ENCODE measurements at regions not wholly inside any gene's neighbourhood (a gene's known extent, or its start where the extent isn't known, plus 50 kb on each side); places are given as distances from the start of the nearest gene placed in this dataset.
A peak's percentile ranks its signal among the peaks of the same experiment; 100 is the strongest.

DNA sequence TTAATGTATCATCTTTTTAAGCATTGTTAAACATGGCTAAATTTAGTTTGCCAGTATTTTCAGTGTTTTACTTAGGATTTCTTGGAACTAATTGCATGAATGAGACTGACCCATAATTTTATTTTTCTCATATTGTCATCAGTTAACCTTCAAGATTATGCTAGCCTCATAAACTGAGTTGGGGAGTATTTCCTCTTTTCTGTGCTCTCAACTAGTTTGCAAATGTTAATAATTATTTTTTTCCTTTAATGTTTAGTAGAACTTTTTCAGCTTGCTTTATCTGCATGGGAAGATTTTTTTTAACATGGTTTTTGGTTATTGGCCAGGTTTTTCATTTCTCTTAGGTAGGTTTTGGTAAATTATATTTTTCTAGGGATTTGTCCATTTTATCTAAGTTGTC is 235.4 kb upstream of the SESN3 start:
- DNase-seq, result no peak

DNA sequence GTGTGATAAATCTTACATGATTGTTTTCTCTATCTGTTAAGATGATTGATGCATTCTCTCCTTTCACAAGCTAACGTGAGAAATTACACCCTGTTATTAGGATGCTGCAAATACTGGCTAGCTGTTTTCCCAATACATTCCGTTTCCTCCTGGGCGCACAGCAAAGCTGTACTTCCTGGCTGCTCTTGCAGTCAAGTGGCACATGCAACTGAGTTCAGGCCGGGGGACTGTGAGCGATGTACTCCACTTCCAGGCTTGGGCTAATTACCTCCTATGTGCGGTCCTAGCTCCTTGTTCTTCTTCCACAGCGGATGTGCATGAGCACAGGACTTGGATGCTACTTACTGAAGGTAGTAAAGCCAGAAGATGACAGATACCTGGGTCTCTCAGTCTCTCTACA is 234.9 kb upstream of the SESN3 start:
- DNase-seq, result peak; percentile 83

DNA sequence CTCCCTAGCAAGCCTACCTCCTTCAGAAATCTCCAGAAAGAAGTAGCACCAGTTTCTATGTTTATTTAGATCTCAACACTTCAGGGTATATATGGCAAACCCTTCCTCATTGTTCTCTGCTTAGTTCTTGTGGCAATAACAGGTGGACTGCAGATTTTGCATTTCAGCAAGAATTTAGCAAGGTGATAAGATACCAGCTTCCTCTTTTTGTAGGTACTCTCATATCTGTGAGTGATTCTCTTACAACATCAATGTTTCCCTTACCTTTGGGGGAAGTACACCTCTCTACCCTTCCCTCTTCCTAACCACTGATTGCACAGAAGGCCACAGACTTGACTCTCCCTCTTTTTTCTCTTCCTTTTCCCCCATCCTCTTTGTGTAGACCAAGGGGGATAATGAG is 230.9 kb upstream of the SESN3 start:
- DNase-seq, result no peak

DNA sequence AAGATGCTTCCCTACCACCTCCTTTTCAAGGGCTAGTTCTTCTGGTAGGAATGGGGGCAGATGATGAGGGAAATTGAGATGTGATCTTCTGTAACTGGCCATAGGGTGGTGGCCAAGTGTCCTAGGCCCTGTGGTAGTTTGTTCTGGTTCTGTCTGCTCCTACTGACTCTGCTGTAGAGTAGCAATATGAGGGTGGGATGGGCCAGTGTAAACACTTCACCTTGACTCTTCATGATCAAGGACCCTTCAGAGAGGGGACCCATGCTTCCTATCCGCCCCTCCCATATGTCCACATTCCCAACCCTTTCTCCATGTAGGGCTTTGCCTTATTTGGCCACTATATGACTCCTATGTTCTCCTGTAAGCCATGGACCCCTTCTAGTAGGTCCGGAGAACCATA is 230.3 kb upstream of the SESN3 start:
- no peak for DNase-seq

DNA sequence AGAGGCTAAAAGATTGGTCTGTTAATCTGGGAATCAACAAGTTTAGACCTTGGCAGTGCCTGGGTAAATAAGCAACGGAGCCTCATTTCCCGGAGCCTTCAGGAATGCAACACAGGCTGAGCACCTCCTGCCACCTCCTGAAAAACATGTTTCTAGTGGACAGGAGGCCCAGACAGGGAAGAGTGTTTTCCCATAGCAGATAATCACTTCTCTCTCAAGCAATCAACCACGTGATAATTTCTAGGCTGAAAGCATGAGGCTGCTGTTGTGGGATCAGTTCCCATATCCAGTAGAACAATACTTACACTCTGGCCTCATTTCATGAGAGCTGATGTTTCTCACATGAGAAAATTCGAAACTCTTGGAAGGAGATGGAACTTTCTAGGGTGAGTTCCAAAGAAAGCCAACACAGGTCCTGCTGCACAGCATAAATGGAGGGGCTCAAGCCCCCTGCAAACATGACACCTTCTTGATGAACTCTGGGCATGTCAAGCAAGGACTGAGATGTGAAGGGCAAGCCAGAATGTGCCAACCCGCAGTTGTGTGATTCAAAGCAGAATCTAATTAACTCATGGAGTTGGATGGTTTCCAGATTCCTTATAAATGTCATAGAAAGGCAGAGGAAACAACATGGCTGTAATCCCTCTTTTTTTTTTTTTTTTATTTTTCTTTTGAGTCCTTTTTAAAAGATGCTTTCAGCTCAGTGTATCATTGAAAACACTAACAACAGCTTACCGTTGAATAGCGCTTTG is 228.5 kb upstream of the SESN3 start:
- peak; percentile 98 for DNase-seq

DNA sequence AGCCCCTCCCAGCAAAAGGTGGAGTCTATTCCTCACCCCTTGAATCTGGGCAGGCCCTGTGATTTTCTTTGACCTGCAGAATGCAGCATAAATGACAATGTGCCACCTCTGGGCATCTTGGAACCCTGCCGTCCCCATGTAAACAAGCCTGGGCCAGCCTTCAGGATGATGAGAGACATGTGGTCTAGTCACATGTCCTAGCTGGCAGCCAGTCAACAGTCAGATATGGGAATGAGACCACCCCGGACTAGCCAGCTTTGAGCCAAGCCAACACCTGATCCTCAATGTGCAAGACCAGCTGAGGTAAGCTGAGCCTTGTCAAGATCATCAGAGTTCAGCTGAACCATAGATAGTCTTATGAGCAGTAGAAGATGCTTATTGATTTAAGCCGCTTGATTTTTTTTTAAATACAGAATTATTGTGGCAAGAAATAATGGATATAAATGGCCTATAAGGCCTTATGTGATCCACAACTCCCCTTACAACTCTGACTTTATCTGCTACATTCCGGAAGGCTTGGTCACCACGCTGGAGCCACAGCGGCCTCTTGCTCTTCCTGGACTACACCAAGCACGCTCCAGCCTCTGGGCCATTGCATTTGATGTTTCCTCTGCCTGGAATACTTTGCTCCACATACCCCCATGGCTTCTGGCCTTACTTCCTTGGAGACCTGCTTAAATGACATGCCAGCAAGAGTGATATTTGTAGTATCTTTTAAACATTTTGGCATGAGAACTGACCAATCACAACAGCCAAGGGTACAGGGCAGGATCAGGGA is 225.9 kb upstream of the SESN3 start:
- peak; percentile 78 for DNase-seq

DNA sequence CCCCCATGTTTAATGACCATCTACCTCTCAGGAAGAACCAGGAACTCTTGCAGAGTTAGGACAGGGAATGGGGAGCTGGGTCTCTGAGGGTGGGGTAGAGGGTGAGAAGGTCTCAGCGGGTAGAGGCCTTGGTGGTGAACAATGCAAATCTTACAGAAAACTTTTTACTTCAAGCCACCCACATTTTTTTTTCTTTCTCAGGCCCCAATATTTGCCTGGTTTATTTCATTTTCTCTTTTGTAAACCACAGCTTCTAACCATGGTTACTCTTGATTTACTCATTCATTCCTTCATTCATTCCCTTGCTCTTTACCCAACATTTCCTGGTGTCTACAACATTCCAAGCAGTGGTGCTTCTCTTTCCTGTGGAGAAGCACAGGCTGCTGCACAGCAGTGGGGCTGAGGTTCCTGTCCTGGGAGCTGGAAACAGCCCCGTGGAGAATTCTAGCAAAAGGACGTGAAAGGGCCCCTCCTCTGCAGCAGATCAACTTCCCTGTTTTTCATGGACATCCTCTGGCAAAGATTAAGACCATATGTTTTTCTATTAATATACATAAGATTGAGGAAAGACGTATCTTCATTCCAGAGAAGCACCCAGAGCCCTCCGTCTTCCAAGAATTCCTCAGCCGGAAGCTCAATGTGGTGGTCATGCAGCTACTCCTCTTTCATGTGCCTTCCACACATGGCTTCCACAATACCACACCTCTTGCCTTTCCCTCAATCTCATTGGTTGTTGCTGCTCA is 224.4 kb upstream of the SESN3 start:
- no peak for DNase-seq

DNA sequence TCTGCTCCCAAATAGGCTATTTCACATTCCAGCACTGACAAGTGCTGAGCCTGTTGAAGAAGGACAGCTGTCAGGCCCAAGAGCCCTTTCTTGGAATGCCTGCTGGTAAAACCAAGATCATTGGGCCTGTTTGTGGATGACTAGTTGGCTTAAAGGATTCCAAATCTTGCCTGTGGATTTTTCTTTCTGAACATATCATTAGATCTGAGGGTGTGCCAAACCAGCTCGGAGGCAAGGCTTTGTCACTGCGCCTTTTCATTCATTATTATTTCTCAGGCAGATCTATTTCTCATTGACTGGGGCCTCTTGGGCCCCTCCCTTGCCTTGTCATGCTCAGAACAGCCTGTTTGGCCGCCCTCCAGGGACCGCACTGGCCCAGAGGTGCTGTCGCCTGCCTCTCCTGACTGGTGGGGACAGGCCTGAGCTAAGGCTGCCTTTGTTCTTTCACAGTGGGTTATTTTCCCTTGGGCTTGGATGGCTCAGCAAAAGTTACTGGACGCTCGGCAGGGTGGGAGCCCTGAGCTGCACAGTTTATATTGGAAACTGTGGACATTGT is 222.7 kb upstream of the SESN3 start:
- peak; percentile 96 for DNase-seq

DNA sequence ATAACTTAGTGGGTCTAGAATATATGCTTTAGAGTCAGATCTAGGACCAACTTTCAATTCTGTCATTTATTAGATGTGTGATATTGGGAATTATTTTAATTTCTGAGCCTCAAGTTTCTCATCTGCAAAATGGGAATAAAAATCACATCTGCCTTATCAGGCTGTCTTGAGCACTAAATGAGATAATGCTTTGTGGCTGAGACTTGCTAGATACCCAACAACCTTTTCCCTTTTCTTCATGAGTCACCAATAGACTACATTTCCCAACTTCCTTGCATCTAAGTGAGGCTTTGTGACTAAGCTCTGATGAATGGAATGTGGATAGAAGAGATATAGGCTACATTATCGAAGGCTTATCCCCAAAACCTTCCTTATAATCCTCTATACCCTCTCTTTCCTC is 220.7 kb upstream of the SESN3 start:
- DNase-seq, result no peak

DNA sequence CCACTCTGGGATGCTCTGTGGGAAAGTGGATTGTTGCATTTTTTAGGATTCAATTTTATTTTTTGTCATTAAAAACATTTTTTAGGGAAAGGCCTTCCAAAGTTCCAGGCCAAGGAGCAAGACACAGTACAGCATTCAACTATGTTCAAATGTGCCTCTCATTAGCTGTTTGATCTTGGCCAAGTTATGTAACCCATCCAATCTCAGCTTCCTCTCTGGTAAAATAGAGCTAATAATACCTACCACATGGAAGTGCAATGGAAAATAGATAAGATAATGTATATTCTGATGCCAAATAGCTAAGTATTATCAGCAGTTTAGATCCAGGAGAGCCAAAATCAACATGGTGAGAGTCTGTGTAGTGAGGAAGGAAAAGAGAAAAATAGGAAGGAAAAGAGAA is 220.3 kb upstream of the SESN3 start:
- no peak for DNase-seq

DNA sequence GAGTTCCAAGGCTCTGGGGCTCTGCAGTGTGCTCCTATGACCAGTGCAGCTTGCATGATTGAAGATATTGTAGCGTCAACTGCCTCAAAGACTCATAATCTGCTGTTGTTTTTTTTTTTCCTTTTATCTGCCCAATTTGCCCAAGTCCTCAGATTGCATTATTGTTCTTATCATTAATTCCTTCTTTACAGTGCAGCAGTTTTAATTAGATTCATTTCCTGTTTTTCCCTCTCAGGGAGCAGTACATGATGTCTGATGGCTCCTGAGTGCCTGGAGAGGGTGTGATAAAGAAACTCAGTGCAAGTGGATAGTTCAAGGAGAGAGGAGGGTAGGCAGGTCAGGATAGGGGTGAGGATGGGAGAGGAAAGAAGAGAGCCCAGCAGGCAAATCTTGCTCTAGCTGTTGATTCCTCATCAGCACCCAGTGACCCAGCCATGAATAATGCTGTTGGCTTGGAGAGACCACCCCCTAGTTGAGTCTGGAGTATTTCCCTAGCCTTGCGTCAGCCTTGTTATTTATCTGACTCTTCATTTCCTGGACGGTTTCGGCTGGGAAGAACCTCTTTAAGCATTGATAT is 219.6 kb upstream of the SESN3 start:
- DNase-seq, result no peak

DNA sequence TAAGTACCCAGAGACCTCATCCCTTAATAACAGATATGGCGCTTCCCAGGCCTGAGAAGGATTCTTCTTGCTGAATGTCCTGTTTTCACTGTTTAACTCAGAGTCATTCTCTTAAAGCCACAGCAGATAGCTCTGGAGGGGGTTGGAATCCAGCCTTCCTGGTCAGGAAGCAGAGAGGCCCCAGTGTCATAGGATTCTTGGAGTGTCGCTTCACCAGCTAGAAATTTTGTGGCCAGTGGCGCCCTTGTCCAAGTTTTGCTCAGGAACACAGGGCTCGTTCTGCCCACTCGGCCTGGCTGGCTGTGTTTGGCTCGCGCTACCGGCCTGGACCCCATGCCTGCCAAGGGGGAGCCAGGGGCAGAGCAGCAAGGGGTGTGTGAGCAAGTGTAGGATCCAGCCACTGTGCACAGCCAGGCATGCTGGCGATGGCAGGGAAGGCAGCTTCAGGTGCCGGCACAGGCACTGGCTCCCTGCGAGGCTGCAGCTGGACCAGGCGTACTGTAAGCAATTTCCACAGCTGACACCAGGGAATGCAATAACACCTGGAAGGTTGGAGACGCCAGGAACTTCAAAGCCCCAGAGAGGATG is 214.8 kb upstream of the SESN3 start:
- DNase-seq, result peak; percentile 19

DNA sequence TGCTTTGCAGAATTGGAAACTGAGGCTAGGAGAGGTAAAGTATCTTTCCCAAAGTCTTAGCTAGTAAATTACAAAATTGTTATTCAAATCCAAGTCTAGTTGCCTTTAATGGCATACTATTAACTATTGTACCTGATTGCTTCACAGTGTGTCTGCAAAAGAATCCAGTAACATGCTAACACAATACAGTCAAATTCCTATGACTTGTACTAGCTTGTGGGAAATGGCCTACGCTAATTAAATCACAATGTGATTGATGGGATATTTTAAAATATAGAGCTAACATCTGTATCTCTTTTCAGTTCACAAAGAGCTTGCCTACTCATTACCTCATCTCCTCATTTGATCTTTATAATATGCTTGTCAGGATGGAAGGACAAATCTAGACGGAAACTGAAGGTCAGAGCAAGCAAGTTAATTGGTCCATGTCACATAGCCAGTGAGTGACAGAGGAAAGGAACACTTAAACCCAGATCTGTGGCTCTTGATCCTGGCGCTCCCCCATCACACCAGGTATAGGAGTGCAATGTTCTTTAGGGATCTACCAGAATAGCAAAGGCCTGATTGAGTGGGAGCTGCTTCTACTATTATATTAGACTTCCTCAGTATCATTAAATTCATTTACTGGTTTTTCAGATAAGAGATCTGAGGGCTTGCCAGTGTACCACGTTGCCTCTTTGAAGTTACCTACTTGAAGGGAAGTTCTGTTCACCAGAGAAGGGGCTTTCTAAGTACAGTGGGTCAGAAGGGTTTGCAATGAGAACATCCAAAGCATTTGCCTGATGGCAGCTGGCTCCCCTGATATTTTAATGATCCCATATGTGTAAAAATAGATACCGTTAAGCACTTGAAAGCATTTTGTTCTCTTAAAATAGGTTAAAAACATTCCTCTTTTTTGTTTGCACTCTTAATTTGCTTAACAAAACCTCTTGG is 213.6 kb upstream of the SESN3 start:
- DNase-seq, result peak; percentile 11

DNA sequence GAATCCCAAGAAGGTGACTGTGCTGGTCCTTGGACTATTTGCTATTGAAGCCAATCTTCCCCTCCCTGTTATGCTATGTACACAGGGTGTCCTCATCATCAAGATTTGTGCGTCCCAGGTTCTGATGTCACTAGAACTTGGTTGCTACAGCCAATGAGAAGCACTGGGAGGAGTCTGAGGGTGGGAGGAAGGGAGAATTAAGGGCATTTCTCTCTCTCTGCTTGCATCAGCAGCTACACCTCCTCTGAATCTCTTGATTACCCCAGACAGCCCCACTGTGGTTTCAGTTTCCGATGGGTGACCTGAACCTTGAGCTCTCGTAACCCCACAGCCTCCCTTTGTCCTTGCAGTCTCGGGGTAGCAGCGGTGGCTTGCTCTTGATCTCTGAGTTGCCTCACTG is 212.4 kb upstream of the SESN3 start:
- DNase-seq, result no peak

DNA sequence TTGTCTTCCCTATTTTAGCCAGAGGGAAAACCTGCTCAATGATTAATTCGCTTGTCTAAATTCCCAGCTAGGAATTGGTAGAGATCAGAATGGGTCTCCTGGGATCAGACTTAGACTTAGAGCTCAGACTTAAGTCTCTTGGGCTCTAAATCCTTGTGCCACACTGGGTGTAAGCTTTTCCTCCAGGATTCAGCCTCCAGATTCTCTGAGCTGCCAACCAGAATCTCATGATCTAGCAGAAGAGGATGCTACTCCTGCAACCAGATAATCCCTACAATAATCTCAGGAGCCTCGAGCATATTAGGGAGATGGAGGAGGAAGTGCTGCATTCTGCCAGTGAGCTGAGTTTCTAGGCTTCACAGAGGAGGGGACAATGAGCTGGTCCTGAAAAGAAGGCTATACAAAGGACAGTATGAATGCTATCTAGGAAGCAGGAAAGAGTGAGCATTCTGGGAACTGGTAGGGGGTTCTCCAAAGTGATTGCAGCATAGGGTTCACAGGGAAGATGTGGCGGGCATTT is 211.6 kb upstream of the SESN3 start:
- no peak for DNase-seq

DNA sequence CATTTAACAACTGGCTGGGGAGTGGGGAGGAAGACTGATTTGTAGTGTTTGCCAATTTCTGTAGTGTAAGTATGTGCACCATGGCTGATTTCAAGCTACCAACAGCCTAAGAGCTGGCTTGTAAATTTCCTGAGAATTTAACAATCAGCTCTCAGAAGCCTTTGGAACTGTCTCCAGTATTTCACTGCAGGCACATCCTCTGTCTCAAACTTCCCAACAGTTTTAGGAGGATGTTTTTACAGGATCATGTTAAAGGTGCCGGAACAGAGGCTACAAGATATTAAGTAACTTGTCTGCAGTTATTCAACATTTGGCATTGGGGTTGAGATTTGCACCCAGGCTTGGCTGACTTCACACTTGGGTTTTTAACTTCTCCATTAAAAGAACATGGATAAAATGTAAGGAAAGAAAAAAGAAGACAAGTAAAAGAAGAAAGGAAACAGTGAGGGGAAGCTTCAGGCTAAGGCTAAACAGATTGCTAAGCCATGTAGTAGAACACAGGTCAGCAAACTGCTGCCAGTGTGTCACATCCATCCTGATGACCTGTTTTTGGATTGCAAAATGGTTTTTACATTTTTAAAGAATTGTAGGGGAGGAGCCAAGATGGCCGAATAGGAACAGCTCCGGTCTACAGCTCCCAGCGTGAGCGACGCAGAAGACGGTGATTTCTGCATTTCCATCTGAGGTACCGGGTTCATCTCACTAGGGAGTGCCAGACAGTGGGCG is 204.8 kb upstream of the SESN3 start:
- DNase-seq, result no peak

DNA sequence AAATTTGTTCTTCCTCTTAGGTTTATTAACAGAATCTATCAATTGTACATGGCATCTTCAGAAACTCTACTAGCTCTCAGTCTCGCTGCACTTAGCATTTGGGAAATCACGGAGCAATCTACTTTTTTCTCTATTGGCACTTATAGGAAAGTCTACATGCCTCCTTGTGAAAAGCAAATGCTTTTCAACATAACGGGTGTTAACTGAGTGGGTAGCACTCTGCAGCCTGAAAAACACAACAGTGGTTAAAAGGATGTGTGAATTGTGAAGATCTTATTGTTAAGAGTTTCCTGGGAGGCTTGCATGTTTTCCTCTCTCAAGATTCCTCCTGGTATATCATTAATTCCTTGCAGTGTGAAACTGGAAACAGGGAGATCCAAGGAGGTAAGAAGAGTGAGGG is 204.2 kb upstream of the SESN3 start:
- no peak for DNase-seq

DNA sequence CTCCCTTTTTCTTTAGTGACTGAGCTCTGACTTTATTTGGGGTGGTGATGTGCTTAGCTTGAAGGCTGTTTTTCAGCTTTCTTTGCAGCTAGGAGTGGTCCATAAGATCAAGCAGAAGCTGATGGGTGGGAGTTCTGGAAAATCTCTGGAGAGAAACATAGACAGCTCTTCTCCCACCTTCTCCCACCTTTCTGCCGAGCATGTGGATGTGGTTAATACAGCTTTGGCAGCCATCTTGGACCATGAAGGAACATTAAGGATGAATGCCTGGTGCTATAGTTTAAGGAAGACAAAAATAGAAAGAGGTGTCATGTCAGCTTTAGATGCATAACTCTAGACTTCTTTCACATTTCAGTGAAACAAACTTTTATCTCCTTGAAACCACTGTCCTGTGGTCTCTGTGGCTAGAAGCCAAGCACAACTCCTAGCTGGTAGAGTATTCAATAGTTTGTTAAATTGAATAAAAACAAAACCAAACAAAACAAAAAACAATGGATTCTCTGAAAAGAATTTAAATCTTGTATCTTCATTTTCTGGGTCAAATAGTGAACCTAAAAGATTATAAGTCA is 203.6 kb upstream of the SESN3 start:
- no peak for DNase-seq

DNA sequence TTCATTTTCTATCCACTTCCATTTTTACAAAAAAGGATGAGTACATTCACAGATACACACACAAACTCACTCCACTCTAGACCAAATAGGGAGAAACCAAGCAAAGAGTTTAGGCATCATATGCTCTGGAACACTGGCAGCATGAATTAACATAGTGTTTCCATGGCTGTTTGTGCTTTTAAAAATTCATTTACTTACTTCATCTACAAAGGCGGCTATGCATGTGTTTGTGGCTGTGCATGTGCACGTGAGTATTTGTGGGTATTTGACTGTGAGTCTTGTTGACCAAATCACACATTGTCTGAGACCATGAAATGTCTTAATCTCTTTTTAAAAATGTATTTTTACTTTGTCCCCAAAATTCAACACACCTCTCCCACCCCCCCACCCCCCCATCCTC is 203.0 kb upstream of the SESN3 start:
- no peak for DNase-seq
